CD1c-positive myeloid dendritic cell (primary cell): ENCODE measurements at regions not wholly inside any gene's neighbourhood (a gene's known extent, or its start where the extent isn't known, plus 50 kb on each side); places are given as distances from the start of the nearest gene placed in this dataset.
A peak's percentile ranks its signal among the peaks of the same experiment; 100 is the strongest.
"Not testable (repeated sequence)": the region's sequence is repeated elsewhere in the genome, so short reads cannot be mapped to it uniquely, and the experiment has no call there.

Source experiments
- DNase-seq: peaks from one replicate; pipeline ENCODE4 v3.0.0-alpha.2; 2016; ENCODE audit errors: extremely low spot score

DNA sequence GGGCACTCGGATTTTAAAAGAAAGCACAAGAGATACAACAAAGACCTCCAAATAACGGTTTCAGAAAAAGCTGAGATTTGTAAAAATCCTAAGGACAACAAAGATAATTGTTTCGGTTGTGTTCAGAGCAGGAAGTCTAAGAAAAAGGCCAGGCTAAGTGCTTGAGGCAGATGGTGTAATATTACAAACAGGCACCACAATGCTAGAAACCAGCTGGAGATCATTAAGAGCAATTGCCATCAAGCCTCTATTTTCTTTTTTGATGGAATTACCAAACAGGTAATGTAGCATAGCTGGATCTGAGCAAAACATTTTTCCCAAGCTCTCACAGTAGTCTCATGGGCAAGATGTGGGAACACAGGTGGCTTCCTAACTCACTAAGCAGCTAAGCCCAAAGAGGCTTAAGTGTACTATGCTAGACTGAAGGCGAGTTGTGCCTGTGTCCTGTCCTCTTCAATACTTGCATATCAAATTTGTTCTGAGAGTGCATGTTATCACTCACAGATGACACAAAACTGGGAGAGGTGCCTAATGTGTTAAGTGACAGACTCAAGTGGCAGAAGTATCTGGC, 161.6 kb downstream of the GLUL start:
- DNase-seq = no peak

DNA sequence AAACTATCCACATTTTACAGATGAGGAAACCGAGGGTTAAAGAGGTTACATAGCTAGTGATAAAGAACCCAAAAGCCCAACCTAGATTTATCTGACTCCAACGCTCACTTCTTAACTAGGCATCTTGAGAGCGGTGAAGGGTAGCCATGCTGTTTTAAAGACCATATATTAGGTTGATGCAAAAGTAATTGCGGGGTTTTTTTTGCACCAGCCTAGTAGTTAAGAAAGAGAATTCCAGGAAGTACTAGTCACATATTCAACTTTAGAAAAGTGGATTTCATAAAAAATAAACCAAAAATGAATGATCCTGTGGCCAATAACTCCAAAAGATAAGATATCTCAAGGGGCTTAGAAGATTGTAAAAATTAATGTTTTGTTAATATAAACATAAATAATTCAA, 162.1 kb downstream of the GLUL start:
- no peak for DNase-seq

DNA sequence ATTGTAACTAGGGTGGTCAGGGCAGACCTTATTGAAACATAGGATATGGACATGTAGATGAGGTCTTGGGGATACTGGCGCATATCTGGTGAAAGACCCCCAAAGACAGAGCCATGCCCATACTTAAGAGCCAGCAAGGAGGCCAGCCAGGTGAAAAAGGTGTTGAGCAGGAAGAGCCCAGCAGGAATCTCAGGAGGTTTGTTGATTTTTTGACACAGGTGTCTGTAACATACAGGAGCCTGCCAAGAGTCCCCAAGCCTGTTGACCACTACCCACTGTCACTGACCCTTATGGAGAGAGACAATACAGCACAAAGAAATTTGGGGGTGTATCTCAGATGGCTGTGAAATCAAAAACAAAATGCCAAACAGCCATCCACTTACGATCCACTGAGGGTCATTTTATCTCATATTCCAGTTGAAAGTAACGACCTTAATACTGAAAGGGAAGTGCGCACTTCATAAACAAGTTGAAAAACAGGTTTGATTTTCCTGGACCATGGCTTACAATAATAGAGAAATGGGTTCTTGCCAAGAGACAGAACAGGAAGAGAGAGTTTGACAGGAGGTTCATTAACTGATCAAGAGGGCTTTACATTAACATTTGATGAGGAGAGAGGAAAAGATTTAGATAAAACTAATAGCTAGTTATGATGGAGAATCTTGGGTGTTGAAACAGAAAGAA, 163.6 kb downstream of the GLUL start:
- no peak for DNase-seq

DNA sequence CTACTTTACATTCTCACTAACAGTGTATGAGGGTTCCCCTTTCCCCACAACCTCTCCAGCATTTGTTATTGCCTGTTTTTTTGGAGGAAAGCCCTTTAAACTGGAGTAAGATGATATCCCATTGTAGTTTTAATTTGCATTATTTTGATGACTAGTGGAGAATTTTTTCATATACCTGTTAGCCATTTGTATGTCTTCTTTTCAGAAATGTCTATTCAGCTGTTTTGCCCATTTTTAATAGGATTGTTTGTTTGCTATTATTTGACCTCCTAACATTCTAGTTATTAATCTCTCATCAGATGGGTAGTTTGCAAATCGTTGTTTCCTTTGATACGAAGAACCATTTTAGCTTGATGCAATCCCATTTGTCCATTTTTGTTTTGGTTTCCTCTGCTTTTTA, 165.0 kb downstream of the GLUL start:
- no peak for DNase-seq

DNA sequence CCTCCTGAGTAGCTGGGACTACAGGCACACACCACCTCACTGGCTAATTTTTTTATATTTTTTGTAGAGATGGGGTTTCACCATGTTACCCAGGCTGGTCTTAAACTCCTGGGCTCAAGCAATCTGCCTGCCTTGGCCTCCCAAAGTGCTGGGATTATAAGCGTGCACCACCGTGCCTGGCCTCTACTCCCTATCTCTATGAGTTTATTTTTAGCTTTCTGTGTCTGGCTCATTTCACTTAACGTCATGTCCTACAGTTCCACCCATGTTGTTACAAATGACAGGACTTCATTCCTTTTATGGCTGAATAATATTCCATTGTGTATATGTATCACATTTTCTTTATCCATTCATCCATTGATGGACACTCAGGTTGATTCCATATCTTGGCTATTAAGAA, 164.2 kb upstream of the ZNF648 start:
- DNase-seq = not testable (repeated sequence)

DNA sequence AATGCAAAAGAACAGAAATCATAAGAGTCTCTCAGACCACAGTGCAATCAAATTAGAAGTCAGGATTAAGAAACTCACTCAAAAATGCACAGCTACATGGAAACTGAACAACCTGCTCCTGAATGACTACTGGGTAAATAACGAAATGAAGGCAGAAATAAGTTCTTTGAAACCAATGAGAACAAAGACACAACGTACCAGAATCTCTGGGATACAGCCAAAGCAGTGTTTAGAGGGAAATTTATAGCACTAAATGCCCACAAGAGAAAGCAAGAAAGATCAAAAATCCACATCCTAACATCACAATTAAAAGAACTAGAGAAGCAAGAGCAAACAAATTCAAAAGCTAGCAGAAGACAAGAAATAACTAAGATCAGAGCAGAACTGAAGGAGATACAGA, 160.5 kb upstream of the ZNF648 start:
- not testable (repeated sequence) for DNase-seq

DNA sequence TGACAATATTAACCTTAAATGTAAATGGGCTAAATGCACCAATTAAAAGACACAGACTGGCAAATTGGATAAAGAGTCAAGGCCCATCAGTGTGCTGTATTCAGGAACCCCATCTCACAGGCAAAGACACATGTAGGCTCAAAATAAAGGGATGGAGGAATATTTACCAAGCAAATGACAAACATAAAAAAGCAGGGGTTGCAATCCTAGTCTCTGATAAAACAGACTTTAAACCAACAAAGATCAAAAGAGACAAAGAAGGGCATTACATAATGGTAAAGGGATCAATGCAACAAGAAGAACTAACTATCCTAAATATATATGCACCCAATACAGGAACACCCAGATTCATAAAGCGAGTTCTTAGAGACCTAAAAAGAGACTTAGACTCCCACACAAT, 159.9 kb upstream of the ZNF648 start:
- not testable (repeated sequence) for DNase-seq

DNA sequence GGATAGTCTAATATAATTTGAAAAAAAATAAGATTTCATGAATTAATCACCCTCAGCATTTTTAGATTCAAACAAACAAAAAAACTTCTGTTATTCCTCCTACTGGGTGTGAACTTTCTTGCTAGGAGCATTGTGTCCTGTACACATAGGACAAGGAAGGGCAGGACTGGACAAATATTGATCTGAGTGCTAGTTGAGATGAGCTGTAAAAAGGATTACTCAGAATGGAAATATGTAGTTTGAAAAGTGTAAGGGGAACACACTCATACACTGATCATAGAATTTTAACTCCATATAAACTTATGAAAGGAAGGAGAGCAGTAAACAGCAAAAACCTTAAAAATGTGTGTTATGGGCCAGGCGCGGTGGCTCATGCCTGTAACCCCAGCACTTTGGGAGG, 156.5 kb upstream of the ZNF648 start:
- DNase-seq = no peak

DNA sequence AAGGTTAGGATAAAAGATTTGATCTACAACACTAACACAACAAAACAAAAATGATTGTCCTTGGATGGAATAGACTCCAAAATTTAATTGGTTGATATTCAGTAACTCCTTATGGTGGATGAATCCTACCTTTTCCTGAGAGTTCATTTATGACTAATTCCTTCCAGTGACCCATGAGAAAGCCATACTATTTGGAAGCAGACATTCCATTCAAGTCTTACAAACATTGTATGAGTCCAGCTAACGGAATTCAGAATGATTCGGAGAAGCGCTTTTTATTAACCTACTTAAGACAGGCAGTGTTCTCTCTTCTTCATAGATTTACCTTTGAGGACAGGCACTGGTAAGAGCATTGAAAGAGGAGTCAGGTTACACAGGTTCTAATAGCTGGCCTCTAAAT, 155.6 kb upstream of the ZNF648 start:
- no peak for DNase-seq

DNA sequence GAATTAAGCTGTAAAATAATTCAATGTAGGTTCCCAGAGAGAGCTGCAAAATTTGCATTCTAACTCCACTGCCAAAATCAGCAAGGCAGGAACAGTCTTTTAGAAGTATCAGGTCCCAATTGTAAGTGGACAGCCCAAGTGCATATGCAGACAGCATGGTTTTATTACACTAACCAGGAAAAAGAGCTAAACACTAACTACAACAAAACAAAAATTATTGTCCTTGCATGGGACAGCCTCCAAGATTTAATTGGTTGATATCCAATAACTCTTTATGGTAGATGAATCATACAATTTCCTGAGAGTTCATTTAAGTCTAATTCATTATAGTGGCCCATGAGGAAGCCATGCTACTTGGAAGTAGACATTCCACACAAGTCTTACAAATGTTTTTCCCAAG, 154.3 kb upstream of the ZNF648 start:
- no peak for DNase-seq

DNA sequence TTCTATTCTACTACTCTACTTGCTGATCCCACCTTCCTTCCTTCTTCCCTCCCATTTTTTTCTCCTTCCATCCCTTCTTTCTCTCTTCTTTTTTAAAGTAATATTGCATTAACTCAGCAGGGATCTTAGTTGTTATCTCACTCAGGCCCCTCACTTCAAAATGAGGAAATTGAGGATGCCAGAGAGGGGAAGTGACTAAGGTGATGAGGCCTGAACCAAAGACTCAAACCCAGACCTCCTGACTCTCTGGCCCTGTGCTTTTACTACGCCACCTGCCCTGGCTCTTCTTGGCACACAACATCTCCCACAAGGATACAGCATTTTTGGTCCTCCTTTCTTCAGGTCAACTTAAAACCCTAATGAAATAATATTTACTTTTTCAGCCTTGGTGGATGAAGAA, 151.7 kb upstream of the ZNF648 start:
- peak; percentile 15 for DNase-seq

DNA sequence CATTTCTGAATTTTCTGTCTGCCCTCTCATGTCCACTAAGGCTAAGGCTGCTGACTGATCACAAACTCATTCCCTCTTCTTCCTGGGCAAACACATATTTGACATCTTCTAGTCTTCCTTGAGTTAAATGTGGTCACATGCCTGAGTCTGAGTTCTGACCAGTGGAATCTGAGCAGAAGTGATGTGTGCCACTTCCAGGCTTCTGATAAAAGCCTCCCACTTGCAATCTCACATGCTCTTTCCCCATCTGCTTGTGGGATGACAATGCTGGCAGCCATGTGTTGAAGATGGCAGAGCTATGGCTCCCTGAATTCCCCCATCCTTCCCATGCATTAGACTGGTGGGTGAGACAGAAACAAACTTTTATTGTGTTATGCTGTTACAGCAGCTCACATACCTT, 149.9 kb upstream of the ZNF648 start:
- no peak for DNase-seq

DNA sequence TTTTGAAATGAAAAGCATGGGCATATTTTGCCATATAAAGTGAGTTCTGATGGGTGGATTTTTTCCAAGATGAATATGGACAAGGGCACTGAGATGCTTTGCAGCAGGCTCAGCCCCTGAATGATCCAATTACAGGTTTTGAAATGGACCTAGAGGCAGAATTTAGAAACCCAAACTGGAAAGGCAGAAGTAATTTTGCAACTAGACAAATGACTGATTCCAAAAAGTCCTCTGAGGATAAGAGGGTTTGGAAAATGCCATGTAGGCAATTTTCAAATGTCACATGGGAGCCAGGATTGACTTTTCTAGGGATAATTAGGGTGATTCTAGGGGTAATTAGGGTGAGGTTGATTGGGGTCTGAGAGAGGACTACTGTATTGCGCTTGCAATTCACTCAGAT, 148.9 kb upstream of the ZNF648 start:
- no peak for DNase-seq

DNA sequence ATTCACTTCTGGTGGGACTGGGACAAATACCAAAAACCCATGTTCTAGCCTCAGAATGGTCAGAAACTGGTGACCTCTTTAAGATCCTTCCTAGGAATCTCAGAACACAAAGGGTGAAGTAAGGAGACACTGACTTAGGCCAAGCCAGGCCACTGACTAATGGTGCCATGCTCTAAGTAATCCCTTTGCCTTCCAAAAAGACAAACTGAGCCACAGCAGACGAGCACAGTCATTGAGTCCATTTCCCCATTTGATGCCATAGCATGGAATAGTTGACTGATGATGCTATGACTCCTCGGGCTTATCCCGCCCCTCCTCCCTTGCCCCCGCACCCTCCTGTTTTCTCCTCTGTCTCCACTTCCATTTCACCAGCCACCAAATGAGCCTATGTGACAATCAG, 145.8 kb upstream of the ZNF648 start:
- DNase-seq = no peak

DNA sequence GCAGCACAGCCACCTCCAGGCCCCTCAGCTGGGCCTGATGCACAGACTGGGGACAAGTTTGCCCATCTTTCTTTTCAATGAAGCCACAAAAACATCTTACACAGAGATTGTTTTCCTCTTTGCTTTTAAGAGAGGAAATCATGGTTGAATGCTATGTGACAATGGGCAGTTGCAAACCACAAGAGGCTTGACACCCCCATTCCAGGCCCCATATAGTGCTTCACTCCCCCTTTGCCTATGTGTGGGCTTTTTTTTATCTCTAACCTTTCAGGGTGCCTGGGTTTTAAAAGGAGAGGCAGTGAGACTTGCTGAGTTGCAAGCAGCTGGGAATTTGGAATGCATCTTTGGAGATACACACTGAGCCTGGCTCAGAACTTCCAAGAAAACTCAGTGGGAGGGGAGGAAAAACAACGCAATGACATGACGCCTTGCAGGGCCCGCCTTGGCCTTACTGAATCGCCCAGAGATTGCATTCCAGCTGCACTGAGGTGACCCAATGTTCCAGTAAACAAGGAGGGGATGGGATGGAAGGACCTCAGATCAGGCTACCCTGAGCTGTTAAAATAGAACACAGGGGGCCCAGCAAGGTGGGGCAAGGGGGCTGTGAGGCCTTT, 145.2 kb upstream of the ZNF648 start:
- DNase-seq = no peak

DNA sequence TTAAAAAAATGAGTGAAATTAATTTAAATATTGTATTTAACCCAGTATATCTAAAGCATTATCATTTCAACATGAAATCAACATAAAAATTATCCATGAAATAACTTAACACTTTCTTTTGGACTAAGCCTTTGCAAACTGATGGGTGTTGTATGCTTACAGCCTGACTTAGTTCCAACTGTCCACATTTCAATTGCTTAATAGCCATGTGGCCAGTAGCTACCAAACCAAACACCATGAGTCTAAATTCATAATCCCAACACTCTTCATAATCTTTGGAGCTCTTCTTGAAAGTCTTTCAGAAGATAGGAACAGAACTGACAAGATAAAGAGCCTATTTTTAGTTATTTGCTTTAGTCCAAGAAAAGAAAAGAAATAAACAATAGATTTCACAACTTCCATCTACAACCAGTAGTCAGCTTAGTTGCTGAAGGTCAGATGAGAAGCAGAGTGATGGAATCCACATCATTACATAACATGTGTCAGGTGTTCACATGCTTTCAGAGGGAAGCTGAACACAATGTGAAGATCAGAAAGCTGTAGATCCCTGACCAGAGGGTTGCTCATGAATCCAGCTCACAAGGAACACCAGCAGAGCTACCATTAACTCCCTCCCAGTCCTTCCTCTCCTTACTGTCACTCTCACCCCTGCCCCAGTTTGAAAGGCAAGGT, 144.0 kb upstream of the ZNF648 start:
- no peak for DNase-seq

DNA sequence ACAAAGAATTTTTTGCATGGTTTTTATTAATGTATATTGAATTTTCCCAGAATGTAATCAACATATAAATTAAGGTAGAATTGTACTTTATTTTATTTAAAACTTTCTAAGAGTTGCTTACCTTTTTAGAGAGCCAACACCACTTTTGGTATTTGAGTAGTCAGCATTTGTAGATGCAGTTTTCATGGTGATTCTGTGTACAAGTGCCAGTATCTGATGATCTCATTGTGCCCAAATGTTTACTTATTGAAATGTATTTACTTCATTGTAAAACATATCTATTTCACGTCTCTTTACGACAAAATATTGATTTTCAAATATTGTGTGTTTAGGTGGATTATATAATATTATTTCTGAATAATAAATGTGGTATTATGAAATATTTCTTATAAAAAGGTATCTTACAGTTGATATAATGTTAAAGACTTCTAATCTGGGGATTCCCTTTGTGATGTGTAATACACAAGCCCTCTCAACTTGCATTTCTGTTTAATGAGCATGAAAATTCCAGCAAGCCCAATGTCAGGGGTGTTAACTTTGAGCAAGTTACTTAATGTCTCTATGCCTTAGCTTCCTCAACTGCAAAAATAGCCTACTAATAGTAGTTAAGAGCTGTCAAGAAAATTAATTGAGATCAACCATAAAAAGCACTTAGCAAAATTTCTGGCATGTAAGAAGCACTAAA, 141.8 kb upstream of the ZNF648 start:
- no peak for DNase-seq

DNA sequence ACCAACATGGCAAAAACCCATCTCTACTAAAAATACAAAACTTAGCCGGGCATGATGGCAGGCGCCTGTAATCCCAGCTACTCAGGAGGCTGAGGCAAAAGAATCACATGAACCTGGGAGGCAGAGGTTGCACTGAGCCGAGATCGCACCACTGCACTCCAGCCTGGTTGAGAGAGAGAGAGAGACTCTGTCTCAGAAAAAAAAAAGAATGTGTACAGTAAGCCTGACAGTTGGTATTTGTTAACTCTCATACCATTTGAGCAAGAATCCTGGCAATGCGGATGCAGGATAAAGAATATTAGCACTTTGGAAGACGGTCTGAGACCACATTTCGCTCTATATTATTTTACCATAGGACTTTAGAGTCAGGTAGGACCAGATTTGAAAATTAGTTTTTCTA, 140.0 kb upstream of the ZNF648 start:
- DNase-seq = not testable (repeated sequence)

DNA sequence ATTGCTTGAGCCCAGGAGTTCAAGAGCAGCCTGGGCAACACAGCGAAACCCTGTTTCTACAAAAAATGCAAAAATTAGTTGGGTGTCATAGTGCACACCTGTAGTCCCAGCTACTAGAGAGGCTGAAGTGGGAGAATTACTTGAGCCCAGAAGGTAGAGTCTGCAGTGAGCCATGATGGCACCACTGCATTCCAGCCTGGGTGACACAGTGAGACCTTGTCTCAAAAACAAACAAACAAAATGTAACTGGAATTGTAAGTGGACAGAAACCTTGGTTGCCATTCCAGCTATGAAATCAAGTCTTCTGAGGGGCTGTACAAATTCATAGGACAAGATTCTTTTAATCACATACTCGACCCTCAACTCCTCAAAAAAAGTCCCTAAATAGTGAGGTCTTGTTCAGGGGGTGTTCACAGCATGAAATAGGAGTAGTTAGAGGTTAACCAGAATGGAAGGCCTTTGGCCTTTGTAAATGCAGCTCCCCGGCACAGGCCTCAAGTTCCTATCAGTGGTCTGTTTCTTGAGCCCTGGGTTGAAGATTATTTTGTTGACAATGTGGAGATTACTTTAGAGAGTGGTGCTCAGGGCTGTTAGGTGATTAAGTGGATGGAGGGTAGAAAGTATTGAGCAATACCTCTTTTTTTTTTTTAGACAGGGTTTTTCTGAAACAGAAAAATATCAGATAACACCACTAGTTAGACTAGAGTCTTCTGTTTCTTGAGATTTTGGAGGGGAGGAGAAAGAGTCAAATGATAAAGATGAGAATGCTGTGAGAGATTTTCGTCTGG, 138.7 kb upstream of the ZNF648 start:
- DNase-seq = no peak

DNA sequence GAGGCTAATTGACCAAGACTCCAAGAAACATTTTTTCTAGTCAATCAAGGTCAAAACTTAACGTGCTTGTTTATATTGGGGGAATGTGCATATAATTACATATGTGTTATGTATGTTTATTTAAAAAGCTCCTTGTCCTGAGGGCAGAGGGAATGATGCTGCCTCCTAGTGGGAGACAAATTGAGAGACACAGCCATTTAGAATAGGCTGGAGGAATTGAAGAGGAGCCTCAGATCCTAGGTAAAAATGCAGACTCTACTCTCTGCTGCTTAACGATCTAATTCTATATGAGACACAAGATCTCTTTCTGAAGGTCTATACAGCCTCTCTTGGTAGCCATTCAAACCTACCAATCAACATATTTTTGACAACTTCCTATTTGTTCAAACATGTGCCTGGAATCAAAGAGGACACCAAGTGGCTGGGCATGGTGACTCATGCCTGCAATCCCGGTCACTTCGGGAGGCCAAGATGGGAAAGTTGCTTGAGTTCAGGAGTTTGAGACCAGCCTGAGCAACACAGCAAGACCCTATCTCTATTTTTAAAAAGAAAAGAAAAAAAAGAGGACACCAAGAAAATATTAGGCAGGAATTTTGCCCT, 136.6 kb upstream of the ZNF648 start:
- DNase-seq = peak; percentile 49
